GM18508 (cell line): ENCODE measurements at regions not wholly inside any gene's neighbourhood (a gene's known extent, or its start where the extent isn't known, plus 50 kb on each side); places are given as distances from the start of the nearest gene placed in this dataset.
"Not testable (repeated sequence)": the region's sequence is repeated elsewhere in the genome, so short reads cannot be mapped to it uniquely, and the experiment has no call there.

Experiments used
- ATAC-seq: cut with Tn5 transposase; IDR thresholded peaks from one replicate; pipeline ENCODE4 v1.9.1; 2021; ENCODE audit warnings: moderate number of reproducible peaks; ENCODE audit not compliant: insufficient read depth, unreplicated experiment

- peak; percentile 63 for ATAC-seq
These were observed 98.8 kb upstream of the BASP1 start for GRCh38 chr5:17118631-17119030.

- no peak for ATAC-seq
These were observed 97.2 kb upstream of the BASP1 start for GRCh38 chr5:17120209-17120608.

GRCh38 chr5:17121776-17122175, 95.7 kb upstream of the BASP1 start:
- ATAC-seq, result no peak

GRCh38 chr5:17123010-17123409, 94.4 kb upstream of the BASP1 start:
- no peak for ATAC-seq

- ATAC-seq, result not testable (repeated sequence)
These were observed 93.7 kb upstream of the BASP1 start for GRCh38 chr5:17123773-17124172.

GRCh38 chr5:17127743-17128231, 89.6 kb upstream of the BASP1 start:
- ATAC-seq, result no peak

GRCh38 chr5:17129093-17129849, 88.2 kb upstream of the BASP1 start:
- no peak for ATAC-seq

GRCh38 chr5:17130302-17130701, 87.1 kb upstream of the BASP1 start:
- ATAC-seq, result not testable (repeated sequence)

- no peak for ATAC-seq
These were observed 84.9 kb upstream of the BASP1 start for GRCh38 chr5:17132444-17133083.

GRCh38 chr5:17135050-17135449, 82.4 kb upstream of the BASP1 start:
- ATAC-seq, result no peak

- ATAC-seq, result no peak
These were observed 74.1 kb upstream of the BASP1 start for GRCh38 chr5:17143335-17143734.

GRCh38 chr5:17146280-17146841, 71.1 kb upstream of the BASP1 start:
- no peak for ATAC-seq

- no peak for ATAC-seq
These were observed 70.3 kb upstream of the BASP1 start for GRCh38 chr5:17147170-17147569.

GRCh38 chr5:17147617-17148016, 69.8 kb upstream of the BASP1 start:
- no peak for ATAC-seq

GRCh38 chr5:17148481-17148880, 69.0 kb upstream of the BASP1 start:
- no peak for ATAC-seq

GRCh38 chr5:17149786-17150185, 67.6 kb upstream of the BASP1 start:
- no peak for ATAC-seq

GRCh38 chr5:17150531-17150930, 66.9 kb upstream of the BASP1 start:
- ATAC-seq, result no peak

GRCh38 chr5:17151686-17152085, 65.7 kb upstream of the BASP1 start:
- ATAC-seq, result no peak

- ATAC-seq, result no peak
These were observed 63.0 kb upstream of the BASP1 start for GRCh38 chr5:17154211-17154996.

GRCh38 chr5:17156463-17156862, 61.0 kb upstream of the BASP1 start:
- no peak for ATAC-seq

- no peak for ATAC-seq
These were observed 60.1 kb upstream of the BASP1 start for GRCh38 chr5:17157294-17157693.
